HL-60 (cell line): ENCODE measurements at regions not wholly inside any gene's neighbourhood (a gene's known extent, or its start where the extent isn't known, plus 50 kb on each side); places are given as distances from the start of the nearest gene placed in this dataset.

Experiments
- DNase-seq, 2 experiments: peaks; one replicate each; pipeline ENCODE4 v3.0.0-alpha.2; 2010 to 2020; ENCODE audit warnings: low read depth in 1 of 2, low spot score in 1 of 2
- H3K27ac ChIP-seq: fragments of 250-450 bp; sonication (Bioruptor Pico); replicated peaks from 2 replicates; pipeline ENCODE4 v1.5.1; 2020; ENCODE audit warnings: mild to moderate bottlenecking, moderate library complexity
- H3K27me3 ChIP-seq: fragments of 250-450 bp; sonication (Bioruptor Pico); 2 replicates; pipeline ENCODE4 v1.5.1; 2021; ENCODE audit warnings: mild to moderate bottlenecking, moderate library complexity; ENCODE audit not compliant: insufficient read depth, poor library complexity, severe bottlenecking
- H3K4me3 ChIP-seq: replicated peaks from 2 replicates; pipeline ENCODE4 v1.5.1; 2011; ENCODE audit warnings: mild to moderate bottlenecking, control low read depth, low read length; ENCODE audit not compliant: insufficient read depth
- CTCF ChIP-seq: IDR thresholded peaks from one replicate; pipeline ENCODE4 v1.5.1; 2011; ENCODE audit warnings: low read length, control low read depth, inconsistent platforms; ENCODE audit not compliant: insufficient read depth
- GABPA ChIP-seq: IDR thresholded peaks from 2 replicates; pipeline ENCODE4 v1.6.1; 2012; ENCODE audit warnings: low read depth
- POLR2AphosphoS5 ChIP-seq: IDR thresholded peaks from 2 replicates; pipeline ENCODE4 v1.6.1; 2012; ENCODE audit warnings: low read depth
- REST ChIP-seq: IDR thresholded peaks from 2 replicates; pipeline ENCODE4 v1.6.1; 2012; ENCODE audit warnings: low read depth; ENCODE audit not compliant: insufficient replicate concordance
- SPI1 ChIP-seq: IDR thresholded peaks from 2 replicates; pipeline ENCODE4 v1.6.1; 2012; ENCODE audit warnings: low read depth, mild to moderate bottlenecking, borderline replicate concordance

GRCh38 chr2:217273162-217273561 is 413.3 kb upstream of the TNP1 start:
- Histone ChIP-seq H3K27me3 (peaks cover 3% of the 10 kb centered on the region), H3K4me3 (no peak overlapping the region), H3K27ac (no peak overlapping the region)
- no peak for DNase-seq
- TF ChIP-seq REST (no peak), GABPA (no peak), CTCF (no peak), POLR2AphosphoS5 (no peak), SPI1 (no peak)

GRCh38 chr2:217271813-217272212 is 411.9 kb upstream of the TNP1 start:
- H3K4me3 ChIP-seq = no peak overlapping the region
- peaks cover 3% of the 10 kb centered on the region for H3K27me3 ChIP-seq

More at GRCh38 chr2:217271813-217272212, 411.9 kb upstream of the TNP1 start:
- DNase-seq = no peak
- H3K27ac ChIP-seq = no peak overlapping the region
- TF ChIP-seq REST (no peak), SPI1 (no peak), GABPA (no peak), CTCF (no peak), POLR2AphosphoS5 (no peak)
